ENCODE measurements at regions not wholly inside any gene's neighbourhood (a gene's known extent, or its start where the extent isn't known, plus 50 kb on each side); places are given as distances from the start of the nearest gene placed in this dataset.

- H3K4me3 Mint-ChIP-seq (ENCODE audit: unreplicated experiment), result no peak overlapping the region
- FAIRE-seq (no peak), DNase-seq (ENCODE audit: low read depth) (no peak)
- TF ChIP-seq EZH2 (IDR thresholded peaks at IDR 0.05; ENCODE audit: insufficient read depth, low read length) (no peak), CTCF (IDR thresholded peaks at IDR 0.05; ENCODE audit: insufficient read depth, low read depth, low read length) (no peak)
- H3K9ac ChIP-seq (ENCODE audit: low read length), result no peak overlapping the region
- no peaks in the 10 kb centered on the region for H3K27me3 Mint-ChIP-seq (ENCODE audit: low read depth, unreplicated experiment)
- H3K36me3 ChIP-seq (ENCODE audit: insufficient read depth, low read length), result no peaks in the 10 kb centered on the region
- no peaks in the 10 kb centered on the region for H4K20me1 ChIP-seq (ENCODE audit: insufficient read depth, low read length)
- H3K36me3 Mint-ChIP-seq (ENCODE audit: low read depth, unreplicated experiment), result no peaks in the 10 kb centered on the region
- H3K4me3 ChIP-seq (ENCODE audit: insufficient read depth, low read depth, low read length), result no peak overlapping the region
- no peak overlapping the region for H2AFZ ChIP-seq (ENCODE audit: low read depth, low read length)
- no peaks in the 10 kb centered on the region for H3K4me1 ChIP-seq (ENCODE audit: insufficient read depth, low read length)
- peaks cover 4% of the 10 kb centered on the region for H3K4me1 Mint-ChIP-seq (ENCODE audit: low read depth, unreplicated experiment)
- H3K27ac ChIP-seq (ENCODE audit: low read depth, low read length), result no peak overlapping the region
- H3K9me3 ChIP-seq (ENCODE audit: insufficient read depth, low read depth, low read length), result no peaks in the 10 kb centered on the region
- H3K9me3 Mint-ChIP-seq (ENCODE audit: unreplicated experiment), result no peaks in the 10 kb centered on the region
- no peaks in the 10 kb centered on the region for H3K79me2 ChIP-seq (ENCODE audit: insufficient read depth, low read length)
- no peak overlapping the region for H3K27ac Mint-ChIP-seq (ENCODE audit: unreplicated experiment)
- H3K4me2 ChIP-seq (ENCODE audit: low read length), result no peak overlapping the region
- no peaks in the 10 kb centered on the region for H3K27me3 ChIP-seq (ENCODE audit: insufficient read depth, low read length)
Measured at GRCh38 chr2:144827404-144827803, 307.5 kb upstream of the ZEB2 start.

- no peak overlapping the region for H3K9ac ChIP-seq (ENCODE audit: low read length)
- no peaks in the 10 kb centered on the region for H3K9me3 Mint-ChIP-seq (ENCODE audit: unreplicated experiment)
- no peaks in the 10 kb centered on the region for H3K27me3 ChIP-seq (ENCODE audit: insufficient read depth, low read length)
- DNase-seq (ENCODE audit: low read depth) (no peak), FAIRE-seq (no peak)
- H3K4me1 Mint-ChIP-seq (ENCODE audit: low read depth, unreplicated experiment), result peaks cover 3% of the 10 kb centered on the region
- H3K36me3 Mint-ChIP-seq (ENCODE audit: low read depth, unreplicated experiment), result no peaks in the 10 kb centered on the region
- H3K4me3 ChIP-seq (ENCODE audit: insufficient read depth, low read depth, low read length), result no peak overlapping the region
- H3K4me2 ChIP-seq (ENCODE audit: low read length), result no peak overlapping the region
- H4K20me1 ChIP-seq (ENCODE audit: insufficient read depth, low read length), result no peaks in the 10 kb centered on the region
- H3K4me1 ChIP-seq (ENCODE audit: insufficient read depth, low read length), result no peaks in the 10 kb centered on the region
- no peak for TF ChIP-seq EZH2 (IDR thresholded peaks at IDR 0.05; ENCODE audit: insufficient read depth, low read length)
- TF ChIP-seq CTCF (IDR thresholded peaks at IDR 0.05; ENCODE audit: insufficient read depth, low read depth, low read length), result no peak
- H2AFZ ChIP-seq (ENCODE audit: low read depth, low read length), result no peak overlapping the region
- H3K27ac Mint-ChIP-seq (ENCODE audit: unreplicated experiment), result no peak overlapping the region
- H3K27ac ChIP-seq (ENCODE audit: low read depth, low read length), result no peak overlapping the region
- H3K27me3 Mint-ChIP-seq (ENCODE audit: low read depth, unreplicated experiment), result no peaks in the 10 kb centered on the region
- H3K9me3 ChIP-seq (ENCODE audit: insufficient read depth, low read depth, low read length), result no peaks in the 10 kb centered on the region
- H3K79me2 ChIP-seq (ENCODE audit: insufficient read depth, low read length), result no peaks in the 10 kb centered on the region
- no peaks in the 10 kb centered on the region for H3K36me3 ChIP-seq (ENCODE audit: insufficient read depth, low read length)
- no peak overlapping the region for H3K4me3 Mint-ChIP-seq (ENCODE audit: unreplicated experiment)
Measured at GRCh38 chr2:144826105-144826504, 306.2 kb upstream of the ZEB2 start.

GRCh38 chr2:144825331-144826020, 305.6 kb upstream of the ZEB2 start:
- no peak overlapping the region for H3K4me3 Mint-ChIP-seq (ENCODE audit: unreplicated experiment)
- Histone ChIP-seq H3K9me3 (ENCODE audit: insufficient read depth, low read depth, low read length) (no peaks in the 10 kb centered on the region), H4K20me1 (ENCODE audit: insufficient read depth, low read length) (no peaks in the 10 kb centered on the region), H3K79me2 (ENCODE audit: insufficient read depth, low read length) (no peaks in the 10 kb centered on the region), H3K27ac (ENCODE audit: low read depth, low read length) (no peak overlapping the region), H3K4me2 (ENCODE audit: low read length) (no peak overlapping the region), H2AFZ (ENCODE audit: low read depth, low read length) (no peak overlapping the region), H3K27me3 (ENCODE audit: insufficient read depth, low read length) (no peaks in the 10 kb centered on the region), H3K4me3 (ENCODE audit: insufficient read depth, low read depth, low read length) (no peak overlapping the region), H3K36me3 (ENCODE audit: insufficient read depth, low read length) (no peaks in the 10 kb centered on the region), H3K4me1 (ENCODE audit: insufficient read depth, low read length) (no peaks in the 10 kb centered on the region), H3K9ac (ENCODE audit: low read length) (no peak overlapping the region)
- FAIRE-seq, result no peak
- H3K9me3 Mint-ChIP-seq (ENCODE audit: unreplicated experiment), result no peaks in the 10 kb centered on the region
- H3K4me1 Mint-ChIP-seq (ENCODE audit: low read depth, unreplicated experiment), result peaks cover 2% of the 10 kb centered on the region
- TF ChIP-seq CTCF (IDR thresholded peaks at IDR 0.05; ENCODE audit: insufficient read depth, low read depth, low read length), result no peak
- no peak for TF ChIP-seq EZH2 (IDR thresholded peaks at IDR 0.05; ENCODE audit: insufficient read depth, low read length)
- no peaks in the 10 kb centered on the region for H3K36me3 Mint-ChIP-seq (ENCODE audit: low read depth, unreplicated experiment)
- no peaks in the 10 kb centered on the region for H3K27me3 Mint-ChIP-seq (ENCODE audit: low read depth, unreplicated experiment)
- H3K27ac Mint-ChIP-seq (ENCODE audit: unreplicated experiment), result no peak overlapping the region
- DNase-seq (ENCODE audit: low read depth), result no peak

Measured in astrocyte (in vitro differentiated cells and primary cell).